ENCODE measurements at regions not wholly inside any gene's neighbourhood (a gene's known extent, or its start where the extent isn't known, plus 50 kb on each side); places are given as distances from the start of the nearest gene placed in this dataset.

DNA sequence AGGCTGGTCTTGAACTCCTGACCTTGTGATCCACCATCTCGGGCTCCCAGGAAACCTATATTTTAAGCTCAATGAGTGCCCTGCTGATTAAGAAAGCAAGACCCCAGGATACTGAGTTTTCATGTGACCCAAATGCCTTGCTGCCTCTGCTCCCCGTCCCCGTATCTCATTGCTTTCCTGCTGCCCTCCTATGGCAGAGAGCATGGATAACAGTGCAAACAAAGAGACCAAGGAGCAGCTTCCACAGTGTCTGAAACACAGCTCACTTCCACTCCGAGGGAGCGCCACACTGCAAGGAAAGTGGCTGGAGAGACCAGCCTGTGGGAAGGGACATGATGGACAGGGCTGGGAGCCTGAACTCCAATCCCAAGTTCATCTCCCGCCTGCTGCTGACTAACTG, 246.8 kb downstream of the TMEM182 start:
- TF ChIP-seq, protein P1, sequence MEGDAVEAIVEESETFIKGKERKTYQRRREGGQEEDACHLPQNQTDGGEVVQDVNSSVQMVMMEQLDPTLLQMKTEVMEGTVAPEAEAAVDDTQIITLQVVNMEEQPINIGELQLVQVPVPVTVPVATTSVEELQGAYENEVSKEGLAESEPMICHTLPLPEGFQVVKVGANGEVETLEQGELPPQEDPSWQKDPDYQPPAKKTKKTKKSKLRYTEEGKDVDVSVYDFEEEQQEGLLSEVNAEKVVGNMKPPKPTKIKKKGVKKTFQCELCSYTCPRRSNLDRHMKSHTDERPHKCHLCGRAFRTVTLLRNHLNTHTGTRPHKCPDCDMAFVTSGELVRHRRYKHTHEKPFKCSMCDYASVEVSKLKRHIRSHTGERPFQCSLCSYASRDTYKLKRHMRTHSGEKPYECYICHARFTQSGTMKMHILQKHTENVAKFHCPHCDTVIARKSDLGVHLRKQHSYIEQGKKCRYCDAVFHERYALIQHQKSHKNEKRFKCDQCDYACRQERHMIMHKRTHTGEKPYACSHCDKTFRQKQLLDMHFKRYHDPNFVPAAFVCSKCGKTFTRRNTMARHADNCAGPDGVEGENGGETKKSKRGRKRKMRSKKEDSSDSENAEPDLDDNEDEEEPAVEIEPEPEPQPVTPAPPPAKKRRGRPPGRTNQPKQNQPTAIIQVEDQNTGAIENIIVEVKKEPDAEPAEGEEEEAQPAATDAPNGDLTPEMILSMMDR (IDR thresholded peaks at IDR 0.05; ENCODE audit: low read depth, low read length, missing control alignments), result no peak
- H3K27ac ChIP-seq, result no peak overlapping the region
- H3K4me3 ChIP-seq (ENCODE audit: low read depth, low read length), result no peak overlapping the region
- in situ Hi-C loops (cut with HindIII; ENCODE audit: low pct_ligation_motif_present, low sequenced_read_pairs), result no loop called here
- no peak for DNase-seq
- H3K36me3 ChIP-seq (replicated peaks), result no peaks in the 10 kb centered on the region
- H3K27me3 ChIP-seq (replicated peaks), result no peaks in the 10 kb centered on the region

DNA sequence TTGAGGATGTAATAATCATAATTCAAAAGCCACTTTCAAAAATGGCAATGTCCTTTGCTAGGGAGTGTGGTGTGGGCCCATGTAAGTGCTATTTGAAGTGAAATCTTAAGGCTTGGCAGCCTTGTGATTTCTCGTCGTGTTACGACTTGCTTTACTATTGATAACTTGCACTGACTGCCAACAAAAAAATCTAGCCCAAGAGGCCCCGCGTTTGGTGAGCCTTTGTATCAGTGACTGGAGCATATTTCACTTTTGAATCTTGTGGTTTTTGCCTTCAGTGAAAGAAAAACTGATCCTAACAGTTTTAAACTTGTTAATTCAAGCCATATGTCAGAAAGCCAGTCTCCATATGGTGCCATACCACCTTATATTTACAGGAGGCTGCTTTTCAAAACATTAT, 248.0 kb downstream of the TMEM182 start:
- Histone ChIP-seq H3K4me3 (ENCODE audit: low read depth, low read length) (no peak overlapping the region), H3K27ac (no peak overlapping the region), H3K36me3 (replicated peaks) (no peaks in the 10 kb centered on the region), H3K27me3 (replicated peaks) (no peaks in the 10 kb centered on the region)
- TF ChIP-seq, protein P1 (IDR thresholded peaks at IDR 0.05; ENCODE audit: low read depth, low read length, missing control alignments), result no peak
- in situ Hi-C loops (cut with HindIII; ENCODE audit: low pct_ligation_motif_present, low sequenced_read_pairs), result no loop called here
- no peak for DNase-seq

DNA sequence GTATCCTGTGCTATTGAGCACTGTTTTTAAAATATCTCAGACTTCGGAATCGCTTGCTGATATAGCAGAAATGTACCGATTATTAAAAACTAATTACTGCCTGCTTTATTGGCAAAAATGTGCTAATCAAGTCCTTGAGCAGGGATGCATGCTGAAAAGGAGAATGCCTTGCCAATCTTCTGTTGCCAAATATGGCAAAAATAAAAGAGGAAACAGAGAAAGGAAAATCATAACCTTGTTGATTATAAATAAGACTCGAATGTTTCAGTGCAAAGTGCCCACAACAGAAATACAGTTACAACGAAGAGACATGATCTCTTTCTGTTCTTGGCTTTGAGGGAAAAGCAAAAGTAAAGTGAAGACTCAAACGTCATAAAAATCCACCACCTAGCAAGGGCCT, 248.5 kb downstream of the TMEM182 start:
- H3K36me3 ChIP-seq (replicated peaks), result no peaks in the 10 kb centered on the region
- H3K4me3 ChIP-seq (ENCODE audit: low read depth, low read length), result no peak overlapping the region
- H3K27ac ChIP-seq, result no peak overlapping the region
- H3K27me3 ChIP-seq (replicated peaks), result no peaks in the 10 kb centered on the region
- TF ChIP-seq, protein P1 (IDR thresholded peaks at IDR 0.05; ENCODE audit: low read depth, low read length, missing control alignments), result no peak
- in situ Hi-C loops (cut with HindIII; ENCODE audit: low pct_ligation_motif_present, low sequenced_read_pairs), result no loop called here
- no peak for DNase-seq

DNA sequence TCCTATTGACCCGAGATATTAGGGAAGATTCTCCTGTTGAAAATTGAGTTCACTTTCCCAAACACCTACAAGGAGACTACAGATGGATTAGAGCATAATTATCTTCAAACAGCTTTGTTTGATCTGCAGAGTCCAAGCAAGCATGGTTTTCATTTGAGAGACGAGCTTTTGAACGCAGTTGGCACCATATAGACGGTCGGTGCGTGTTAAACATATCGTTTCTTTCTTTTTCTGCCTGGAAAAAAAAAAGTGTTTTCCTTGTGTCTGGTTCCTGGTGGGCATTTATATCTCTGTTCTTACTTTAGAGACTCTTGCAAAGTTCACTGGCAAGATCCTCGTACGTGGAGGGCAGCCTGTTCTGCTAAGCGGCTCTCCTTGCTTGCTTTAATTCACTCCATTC, 248.9 kb downstream of the TMEM182 start:
- no peaks in the 10 kb centered on the region for H3K36me3 ChIP-seq (replicated peaks)
- H3K27me3 ChIP-seq (replicated peaks), result no peaks in the 10 kb centered on the region
- no peak for DNase-seq
- H3K27ac ChIP-seq, result no peak overlapping the region
- TF ChIP-seq, protein P1 (IDR thresholded peaks at IDR 0.05; ENCODE audit: low read depth, low read length, missing control alignments), result no peak
- in situ Hi-C loops (cut with HindIII; ENCODE audit: low pct_ligation_motif_present, low sequenced_read_pairs), result no loop called here
- H3K4me3 ChIP-seq (ENCODE audit: low read depth, low read length), result no peak overlapping the region

DNA sequence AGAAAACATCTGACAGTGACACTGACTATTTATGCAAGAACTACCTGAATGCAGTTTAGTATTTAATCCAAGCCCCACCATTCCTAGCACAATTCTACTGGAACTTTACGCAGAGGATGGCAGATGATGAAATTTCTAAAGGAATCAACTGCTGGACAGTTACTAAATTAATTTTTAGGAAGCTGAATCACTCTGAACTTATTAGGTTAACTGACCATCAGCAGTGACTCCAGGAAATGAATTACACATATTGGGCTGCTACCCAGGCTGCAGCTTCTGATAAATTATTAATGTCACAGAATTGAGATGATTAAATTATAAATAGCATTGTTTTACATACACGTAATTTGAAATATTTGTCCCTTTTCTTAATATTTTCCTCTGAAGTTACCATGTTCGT, 250.8 kb downstream of the TMEM182 start:
- TF ChIP-seq, protein P1 (IDR thresholded peaks at IDR 0.05; ENCODE audit: low read depth, low read length, missing control alignments), result no peak
- H3K27ac ChIP-seq, result no peak overlapping the region
- H3K4me3 ChIP-seq (ENCODE audit: low read depth, low read length), result no peak overlapping the region
- no peak for DNase-seq
- no peaks in the 10 kb centered on the region for H3K27me3 ChIP-seq (replicated peaks)
- in situ Hi-C loops (cut with HindIII; ENCODE audit: low pct_ligation_motif_present, low sequenced_read_pairs), result no loop called here
- H3K36me3 ChIP-seq (replicated peaks), result no peaks in the 10 kb centered on the region

DNA sequence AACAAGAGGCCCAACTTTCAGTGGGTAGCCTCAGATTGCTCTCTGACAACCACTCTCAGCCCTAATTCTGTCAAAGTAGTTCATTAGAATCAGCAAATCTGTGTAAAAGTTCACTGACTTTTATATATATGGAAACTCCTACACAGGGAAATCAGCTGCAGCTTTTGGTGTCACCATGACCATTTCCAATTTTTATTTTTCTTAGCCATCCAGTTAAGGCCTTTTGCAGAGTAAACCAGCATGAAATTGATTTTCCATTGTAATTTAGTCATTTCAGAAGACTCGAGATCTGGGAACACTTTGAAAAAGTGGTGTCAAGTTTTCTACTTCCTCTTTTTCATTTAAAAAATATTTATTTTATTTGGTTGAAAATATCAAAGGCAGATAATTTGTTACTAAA, 263.2 kb downstream of the TMEM182 start:
- Histone ChIP-seq H3K27me3 (replicated peaks) (no peaks in the 10 kb centered on the region), H3K4me3 (ENCODE audit: low read depth, low read length) (no peak overlapping the region), H3K36me3 (replicated peaks) (no peaks in the 10 kb centered on the region), H3K27ac (no peak overlapping the region)
- in situ Hi-C loops (cut with HindIII; ENCODE audit: low pct_ligation_motif_present, low sequenced_read_pairs), result no loop called here
- no peak for DNase-seq
- TF ChIP-seq, protein P1 (IDR thresholded peaks at IDR 0.05; ENCODE audit: low read depth, low read length, missing control alignments), result no peak

Data from brain microvascular endothelial cell (primary cell).